Heart right ventricle (tissue), 16 donors: ENCODE measurements at regions not wholly inside any gene's neighbourhood (a gene's known extent, or its start where the extent isn't known, plus 50 kb on each side); places are given as distances from the start of the nearest gene placed in this dataset.

Experiments
- ATAC-seq, 8 donors: fragments of 200-7000 bp; cut with Tn5 transposase; one replicate each; pipeline ENCODE4 v1.9.1; 2020; ENCODE audit warnings: mild to moderate bottlenecking in 8 of 8, moderate library complexity in 8 of 8, moderate number of reproducible peaks in 1 of 8
- DNase-seq, 2 donors: peaks; one replicate each; pipeline ENCODE4 v3.0.0-alpha.2; 2020
- H3K27ac ChIP-seq, 10 donors: fragments of 200-600 bp; sonication (generic) in 2 of 10; one replicate each; pipeline versions ENCODE4 v1.5.0 to v1.8.0; 2020 to 2022; ENCODE audit warnings: mild to moderate bottlenecking in 3 of 10
- H3K27me3 ChIP-seq, 7 donors: fragments of 200-600 bp; one replicate each; pipeline ENCODE4 v1.8.0; 2021 to 2022; ENCODE audit warnings: mild to moderate bottlenecking in 2 of 7
- H3K36me3 ChIP-seq, 9 donors: fragments of 200-600 bp; sonication (generic) in 1 of 9; one replicate each; pipeline versions ENCODE4 v1.5.0 to v1.8.0; 2020 to 2022; ENCODE audit warnings: mild to moderate bottlenecking in 2 of 9
- H3K4me1 ChIP-seq, 9 donors: fragments of 200-600 bp; sonication (generic) in 1 of 9; one replicate each; pipeline versions ENCODE4 v1.5.0 to v1.8.0; 2020 to 2022; ENCODE audit warnings: mild to moderate bottlenecking in 4 of 9
- H3K4me3 ChIP-seq, 10 donors: fragments of 200-600 bp; sonication (generic) in 2 of 10; one replicate each; pipeline versions ENCODE4 v1.5.0 to v1.8.0; 2020 to 2022; ENCODE audit warnings: mild to moderate bottlenecking in 7 of 10, moderate library complexity in 2 of 10
- H3K9me3 ChIP-seq, 11 donors: fragments of 200-600 bp in 10 of 11; sonication (generic) in 2 of 11; one replicate each; pipeline versions ENCODE4 v1.5.0 to v1.8.0; 2013 to 2022; ENCODE audit warnings: mild to moderate bottlenecking in 2 of 11, control low read depth in 1 of 11, moderate library complexity in 1 of 11
- WGBS, 2 donors: extraction: QIAGEN DNeasy Blood & Tissue Kit; methylation state at CpG; one replicate each; pipeline ENCODE4 v1.1.7; 2013; ENCODE audit warnings: inconsistent platforms in 1 of 2; 5-methylcytosine and 5-hydroxymethylcytosine counted together
- intact Hi-C, 10 donors: fragments of 100-400 bp; cut with DNase I; formaldehyde crosslinking; loops; one replicate each; pipeline versions ENCODE4 v1.11.1 to v1.14.2; 2022
- TF ChIP-seq, protein P1 (sequence below), 9 donors: fragments of 200-600 bp; sonication (generic) in 2 of 9; IDR thresholded peaks; one replicate each; pipeline versions ENCODE4 v1.5.0 to v1.8.0; 2021 to 2022; ENCODE audit warnings: antibody characterized with exemption in 9 of 9, mild to moderate bottlenecking in 5 of 9, moderate library complexity in 1 of 9
- donor health status: Arrhythmogenic right ventricular cardiomyopathy.
- donor health status: ischemic (EF 13 %, LVEDD 7.1; RV severe dilation, severe dysfunction).
- donor health status: healthy with polysubstance abuse.
- donor health status: DM: no; HTN: yes; CAD: no.
- donor health status: DM: no; HTN: no; CAD: no.
- donor health status: ischemic (EF 25% LVEDD 6.9; RV normal size, moderate dysfunction).
- donor health status: ischemic (EF 25% LVEDD 5.7; RV mildly dilated, moderate dysfunction).
- donor health status: healthy.
- donor health status: DM: yes; HTN: yes; CAD: no.
- donor health status: Ischemic cardiomyopathy.
- donor health status: ischemic (EF 35%, LVEDD 5.7; RV mildly dilated, moderate dysfunction).
- donor health status: nonischemic (EF 11% LVEDD 7.7; RV severe dilation, severe dysfunction).
- donor health status: DM: yes; HTN: yes; CAD: no.
- donor health status: PGD.
- donor health status: ischemic (EF 29% LVEDD 5.4; RV normal size, mild dysfunction).
- donor health status: nonischemic (EF 23%, LVEDD 6.1; RV moderate dilation, normal function).

DNA sequence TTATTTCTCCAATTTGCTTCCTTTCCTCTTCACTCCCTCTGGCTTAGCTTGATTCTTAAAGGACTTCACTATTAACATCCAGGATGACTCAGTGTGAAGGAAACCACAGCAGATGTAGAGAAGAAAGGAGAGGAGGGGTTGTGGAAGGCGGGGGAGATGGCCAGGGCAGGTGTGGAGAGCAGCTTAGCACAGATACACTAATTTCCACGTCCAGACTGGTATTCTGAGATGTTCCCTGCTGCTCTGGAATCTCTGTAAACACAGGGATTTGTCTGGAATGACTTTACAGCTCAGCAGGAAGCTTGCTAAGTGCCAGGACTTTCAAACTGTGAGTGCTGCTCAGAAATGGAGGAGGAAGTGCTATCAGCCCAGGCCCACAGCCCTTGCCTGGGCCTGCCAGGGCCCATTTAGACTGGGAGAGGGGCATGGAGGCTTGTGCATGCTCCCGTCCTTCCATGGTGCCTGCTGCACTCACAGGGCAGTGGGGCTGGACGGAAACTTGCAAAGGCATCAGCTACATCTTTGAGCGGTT lies 202.5 kb upstream of the DDHD1 start:
- TF ChIP-seq, protein P1, sequence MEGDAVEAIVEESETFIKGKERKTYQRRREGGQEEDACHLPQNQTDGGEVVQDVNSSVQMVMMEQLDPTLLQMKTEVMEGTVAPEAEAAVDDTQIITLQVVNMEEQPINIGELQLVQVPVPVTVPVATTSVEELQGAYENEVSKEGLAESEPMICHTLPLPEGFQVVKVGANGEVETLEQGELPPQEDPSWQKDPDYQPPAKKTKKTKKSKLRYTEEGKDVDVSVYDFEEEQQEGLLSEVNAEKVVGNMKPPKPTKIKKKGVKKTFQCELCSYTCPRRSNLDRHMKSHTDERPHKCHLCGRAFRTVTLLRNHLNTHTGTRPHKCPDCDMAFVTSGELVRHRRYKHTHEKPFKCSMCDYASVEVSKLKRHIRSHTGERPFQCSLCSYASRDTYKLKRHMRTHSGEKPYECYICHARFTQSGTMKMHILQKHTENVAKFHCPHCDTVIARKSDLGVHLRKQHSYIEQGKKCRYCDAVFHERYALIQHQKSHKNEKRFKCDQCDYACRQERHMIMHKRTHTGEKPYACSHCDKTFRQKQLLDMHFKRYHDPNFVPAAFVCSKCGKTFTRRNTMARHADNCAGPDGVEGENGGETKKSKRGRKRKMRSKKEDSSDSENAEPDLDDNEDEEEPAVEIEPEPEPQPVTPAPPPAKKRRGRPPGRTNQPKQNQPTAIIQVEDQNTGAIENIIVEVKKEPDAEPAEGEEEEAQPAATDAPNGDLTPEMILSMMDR (IDR thresholded peaks at IDR 0.05) = no peak
- peak overlapping the region in 4 of 10 donors; percentile 6 to 53 (median 26) for H3K27ac ChIP-seq
- H3K9me3 ChIP-seq = no peaks in the 10 kb centered on the region
- H3K36me3 ChIP-seq = no peaks in the 10 kb centered on the region
- intact Hi-C loops = no loop called here
- peak in 6 of 8 donors; percentile 39 to 69 (median 56) for ATAC-seq
- H3K4me3 ChIP-seq = no peak overlapping the region
- H3K27me3 ChIP-seq = no peaks in the 10 kb centered on the region
- 59 to 63% methylated on average over 5 of the region's 5 CpGs for WGBS, 2 donors
- peaks cover 0 to 8% (median 0%) of the 10 kb centered on the region in 9 donors for H3K4me1 ChIP-seq
- DNase-seq = no peak

DNA sequence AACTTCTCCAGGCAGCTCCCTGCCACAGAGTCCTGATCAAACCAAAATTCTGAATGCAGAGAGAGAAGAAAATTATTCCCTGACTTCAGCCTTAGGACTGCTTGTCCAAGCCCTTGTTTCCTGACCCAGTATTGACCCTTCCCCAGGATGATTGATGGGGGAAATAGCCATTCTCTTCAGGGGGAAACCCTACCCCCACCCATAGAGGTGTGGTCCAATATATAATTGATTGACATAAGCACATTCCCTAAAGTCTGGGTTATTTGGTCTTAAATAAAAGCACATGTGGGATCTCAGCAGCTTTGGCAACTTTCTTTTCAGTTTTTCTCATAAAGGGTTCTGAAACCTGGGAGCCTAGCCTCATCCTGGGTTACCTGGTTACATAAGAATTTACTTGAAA lies 201.2 kb upstream of the DDHD1 start:
- DNase-seq (no peak), ATAC-seq (no peak)
- no peaks in the 10 kb centered on the region for H3K9me3 ChIP-seq
- no peak overlapping the region for H3K27ac ChIP-seq
- peaks cover 0 to 8% (median 0%) of the 10 kb centered on the region in 9 donors for H3K4me1 ChIP-seq
- TF ChIP-seq, protein P1 (IDR thresholded peaks at IDR 0.05) = no peak
- no peak overlapping the region for H3K4me3 ChIP-seq
- H3K27me3 ChIP-seq = no peaks in the 10 kb centered on the region
- H3K36me3 ChIP-seq = no peaks in the 10 kb centered on the region
- intact Hi-C loops = no loop called here

DNA sequence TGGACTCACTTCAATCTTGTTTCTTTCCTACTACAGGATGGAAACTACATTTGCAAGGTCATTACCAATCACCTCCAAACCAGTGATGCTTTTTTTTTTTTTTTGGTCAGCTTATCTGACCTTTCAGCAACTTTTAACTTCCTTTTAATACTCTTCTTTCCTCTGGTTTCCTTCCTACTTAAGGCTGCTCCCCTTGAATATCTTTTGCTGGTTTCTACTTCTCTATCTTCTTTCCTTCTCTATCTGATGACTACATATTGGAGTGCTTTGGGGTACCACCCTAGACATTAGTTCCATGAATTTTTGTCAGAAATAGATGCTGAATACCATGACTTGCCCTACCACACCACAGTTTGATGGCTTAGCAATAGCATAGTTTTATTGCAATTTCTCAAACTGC lies 197.7 kb upstream of the DDHD1 start:
- Histone ChIP-seq H3K36me3 (no peaks in the 10 kb centered on the region), H3K9me3 (no peaks in the 10 kb centered on the region), H3K4me1 (peaks cover 0 to 8% (median 0%) of the 10 kb centered on the region in 9 donors), H3K27ac (no peak overlapping the region), H3K4me3 (no peak overlapping the region), H3K27me3 (no peaks in the 10 kb centered on the region)
- TF ChIP-seq, protein P1 (IDR thresholded peaks at IDR 0.05) = no peak
- no peak for DNase-seq
- intact Hi-C loops = no loop called here
- no peak for ATAC-seq

DNA sequence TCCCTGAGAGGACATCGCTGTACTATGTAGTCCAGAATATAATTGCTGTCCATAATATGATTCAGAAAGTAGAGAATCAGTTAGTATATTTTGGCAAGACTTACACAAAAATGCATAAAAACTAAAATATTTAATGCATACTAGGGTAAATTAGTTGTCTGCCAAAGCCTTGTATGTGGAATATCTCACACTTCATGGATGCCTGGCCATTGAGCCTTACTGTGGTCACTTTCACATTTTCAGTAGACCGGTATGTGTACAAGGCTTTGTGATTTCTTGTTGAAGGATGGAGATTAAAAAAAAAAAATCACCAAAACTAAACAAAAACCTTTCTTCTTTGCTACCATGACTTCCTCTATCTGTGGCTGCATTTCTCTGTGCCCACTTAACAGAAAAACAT lies 197.3 kb upstream of the DDHD1 start:
- Histone ChIP-seq H3K4me3 (no peak overlapping the region), H3K27me3 (no peaks in the 10 kb centered on the region), H3K27ac (no peak overlapping the region), H3K9me3 (no peaks in the 10 kb centered on the region), H3K4me1 (peaks cover 0 to 4% (median 0%) of the 10 kb centered on the region in 9 donors), H3K36me3 (no peaks in the 10 kb centered on the region)
- WGBS, 2 donors = 93% methylated on average over 2 of the region's 2 CpGs
- DNase-seq (no peak), ATAC-seq (no peak)
- intact Hi-C loops = no loop called here
- TF ChIP-seq, protein P1 (IDR thresholded peaks at IDR 0.05) = no peak
